ENCODE measurements at regions not wholly inside any gene's neighbourhood (a gene's known extent, or its start where the extent isn't known, plus 50 kb on each side); places are given as distances from the start of the nearest gene placed in this dataset.

DNA sequence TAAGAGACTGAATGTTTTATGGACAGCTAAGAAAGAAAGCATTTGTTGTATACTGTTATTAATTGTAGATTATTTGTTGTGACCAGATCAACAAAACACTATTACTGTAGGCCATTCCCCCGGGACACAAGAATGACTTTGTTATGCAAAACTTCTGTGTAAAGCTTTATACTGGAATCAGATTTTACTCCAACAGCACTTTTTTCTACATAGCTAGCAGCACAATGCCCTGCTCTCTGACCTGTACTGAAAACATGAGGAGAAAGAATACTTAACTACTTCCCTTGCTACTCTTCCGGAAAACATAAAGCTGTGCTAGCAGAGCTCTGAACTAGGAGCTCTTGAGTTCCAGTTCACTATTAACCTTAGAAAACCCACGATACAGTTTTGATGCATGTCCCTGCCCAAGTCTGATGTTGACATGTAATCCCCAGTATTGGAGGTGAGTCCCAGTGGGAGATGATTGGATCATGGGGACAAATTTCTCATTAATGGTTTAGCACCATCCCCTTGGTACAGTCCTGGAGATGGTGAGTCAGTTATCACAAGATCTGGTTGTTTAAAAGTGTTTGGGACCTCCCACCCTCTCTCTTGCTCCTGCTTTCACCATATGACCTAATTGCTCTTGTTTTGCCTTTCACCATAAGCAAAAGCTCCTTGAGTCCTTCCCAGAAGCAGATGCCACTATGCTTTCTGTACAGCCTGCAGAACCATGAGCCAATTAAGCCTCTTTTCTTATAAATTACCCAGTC is 601.1 kb upstream of the PIK3C3 start:
- no peak for DNase-seq (ENCODE audit: low read depth)

DNA sequence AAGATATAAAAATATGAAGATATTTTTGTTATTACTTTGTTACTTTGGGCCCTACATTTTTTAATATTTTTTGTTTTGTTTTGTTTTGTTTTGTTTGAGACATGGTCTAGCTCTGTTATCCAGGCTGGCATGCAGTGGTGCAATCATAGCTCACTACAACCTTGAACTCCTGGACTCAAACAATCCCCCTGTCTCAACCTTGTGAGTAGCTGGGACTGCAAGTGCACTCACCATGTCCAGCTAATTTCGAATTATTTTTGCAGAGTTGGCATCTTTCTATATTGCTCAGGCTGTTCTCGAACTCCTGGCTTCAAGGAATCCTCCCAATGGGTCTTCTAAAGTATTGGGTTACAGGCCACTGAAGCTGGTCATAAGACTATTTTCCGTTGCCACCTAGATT is 603.6 kb upstream of the PIK3C3 start:
- no peak for DNase-seq (ENCODE audit: low read depth)

DNA sequence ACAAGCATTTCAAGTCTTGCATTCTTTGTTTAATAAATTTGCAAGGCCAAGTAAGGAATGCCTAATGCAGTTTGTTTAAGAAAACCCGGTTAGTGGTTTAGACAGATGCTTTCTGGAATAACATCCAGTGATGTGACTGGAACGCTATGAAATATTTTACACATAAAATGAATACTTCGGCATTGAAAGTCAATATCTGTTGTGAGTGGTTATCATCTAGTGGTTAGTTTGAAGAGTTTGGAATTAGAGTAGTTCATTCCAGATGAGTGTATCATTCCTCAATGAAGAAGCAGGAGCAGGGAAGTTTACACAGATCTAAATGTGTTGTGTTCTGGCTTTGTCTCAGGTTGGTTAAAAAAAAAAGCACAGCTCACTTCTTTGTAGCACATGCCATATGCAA is 608.0 kb upstream of the PIK3C3 start:
- DNase-seq (ENCODE audit: low read depth) = no peak

DNA sequence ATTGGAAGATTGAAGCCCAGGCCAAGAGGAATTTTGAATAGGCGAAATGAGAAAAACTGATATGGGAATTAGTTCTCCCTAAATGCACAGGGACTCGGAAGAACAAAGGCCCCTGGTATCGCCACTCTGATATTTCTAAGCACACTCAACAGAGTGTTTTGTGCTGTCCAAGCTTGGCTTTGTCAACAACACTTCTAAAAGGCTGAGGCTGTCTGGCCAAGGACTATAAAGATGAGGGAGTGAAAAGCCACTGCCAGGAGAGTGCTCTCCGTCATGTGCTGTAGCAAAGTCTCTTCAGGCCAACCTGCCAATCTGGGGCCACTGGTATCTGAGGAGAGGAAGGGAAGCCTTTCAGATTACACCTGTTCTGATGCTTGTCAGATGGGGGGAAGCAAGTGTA is 611.2 kb upstream of the PIK3C3 start:
- no peak for DNase-seq (ENCODE audit: low read depth)

DNA sequence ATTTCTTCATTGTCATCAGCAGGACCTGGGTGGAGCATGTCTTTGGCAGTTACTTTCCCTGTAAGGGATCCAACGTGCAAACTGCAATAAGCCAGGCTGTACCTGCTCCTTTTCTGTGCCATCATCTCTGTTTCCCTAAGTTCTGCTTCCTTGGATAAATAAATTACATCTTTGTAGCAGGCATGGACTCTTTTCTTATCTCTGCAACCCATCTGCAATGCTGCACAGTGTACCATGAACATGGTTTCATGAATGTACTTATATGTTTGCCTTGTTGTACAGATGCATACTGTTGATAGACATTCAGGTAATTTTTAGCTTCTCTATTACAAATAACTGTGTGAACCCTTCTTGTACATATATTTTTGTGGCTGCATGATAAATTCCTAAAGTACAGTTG is 616.7 kb upstream of the PIK3C3 start:
- no peak for DNase-seq (ENCODE audit: low read depth)

DNA sequence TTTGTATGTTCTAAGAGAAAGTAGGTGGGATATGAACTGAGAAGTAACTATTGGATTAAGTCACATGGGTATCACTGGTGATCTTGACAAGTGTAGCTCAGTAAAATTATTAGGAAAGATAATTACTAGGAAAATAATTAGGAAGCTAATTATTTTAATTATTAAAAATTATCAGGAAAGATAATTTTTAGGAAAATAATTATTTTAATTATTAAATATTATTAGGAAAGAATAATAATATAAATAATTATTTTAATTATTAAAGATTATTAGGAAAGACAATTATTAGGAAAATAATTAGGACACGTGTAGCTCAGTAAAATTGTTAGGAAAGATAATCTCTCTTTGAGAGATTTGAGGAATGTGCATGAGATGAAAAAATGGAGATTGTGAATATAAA is 623.4 kb upstream of the PIK3C3 start:
- no peak for DNase-seq (ENCODE audit: low read depth)

DNA sequence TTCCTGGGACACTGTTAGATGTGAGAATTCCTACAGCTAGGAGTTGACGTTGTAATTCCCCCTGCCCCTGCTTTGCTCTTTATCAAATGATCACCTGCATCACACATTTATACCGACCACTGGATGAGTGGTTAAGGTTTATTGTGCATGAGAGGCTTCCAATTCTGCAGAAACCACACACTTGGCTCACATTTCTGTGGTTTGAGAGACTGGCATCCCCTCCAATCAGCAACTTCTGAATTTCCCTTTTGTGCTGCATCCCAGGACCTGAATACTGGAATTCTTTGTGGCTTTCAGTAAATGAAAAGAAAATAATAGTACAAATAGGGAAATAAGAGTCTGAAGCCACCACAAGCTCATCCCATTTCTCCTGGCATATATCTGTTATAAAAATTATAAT is 628.7 kb upstream of the PIK3C3 start:
- no peak for DNase-seq (ENCODE audit: low read depth)

DNA sequence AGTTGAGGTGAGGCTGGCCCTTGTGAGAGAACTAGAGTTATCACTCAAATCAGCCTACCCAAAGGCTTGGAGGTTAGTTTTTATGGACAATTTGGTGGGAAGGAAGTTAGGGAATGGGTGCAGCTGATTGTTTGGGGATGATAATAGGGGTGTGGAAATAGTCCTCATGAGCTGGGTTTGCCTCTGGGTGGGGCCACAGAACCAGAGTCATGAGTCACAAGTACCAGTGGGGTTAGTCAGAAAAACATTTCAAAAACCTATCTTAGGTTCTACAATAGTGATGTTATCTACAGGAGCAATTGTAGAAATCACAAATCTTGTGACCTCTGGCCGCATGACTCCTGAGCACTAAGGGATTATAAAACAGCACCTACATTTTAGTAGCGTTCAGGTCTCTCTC is 630.1 kb upstream of the PIK3C3 start:
- no peak for DNase-seq (ENCODE audit: low read depth)

DNA sequence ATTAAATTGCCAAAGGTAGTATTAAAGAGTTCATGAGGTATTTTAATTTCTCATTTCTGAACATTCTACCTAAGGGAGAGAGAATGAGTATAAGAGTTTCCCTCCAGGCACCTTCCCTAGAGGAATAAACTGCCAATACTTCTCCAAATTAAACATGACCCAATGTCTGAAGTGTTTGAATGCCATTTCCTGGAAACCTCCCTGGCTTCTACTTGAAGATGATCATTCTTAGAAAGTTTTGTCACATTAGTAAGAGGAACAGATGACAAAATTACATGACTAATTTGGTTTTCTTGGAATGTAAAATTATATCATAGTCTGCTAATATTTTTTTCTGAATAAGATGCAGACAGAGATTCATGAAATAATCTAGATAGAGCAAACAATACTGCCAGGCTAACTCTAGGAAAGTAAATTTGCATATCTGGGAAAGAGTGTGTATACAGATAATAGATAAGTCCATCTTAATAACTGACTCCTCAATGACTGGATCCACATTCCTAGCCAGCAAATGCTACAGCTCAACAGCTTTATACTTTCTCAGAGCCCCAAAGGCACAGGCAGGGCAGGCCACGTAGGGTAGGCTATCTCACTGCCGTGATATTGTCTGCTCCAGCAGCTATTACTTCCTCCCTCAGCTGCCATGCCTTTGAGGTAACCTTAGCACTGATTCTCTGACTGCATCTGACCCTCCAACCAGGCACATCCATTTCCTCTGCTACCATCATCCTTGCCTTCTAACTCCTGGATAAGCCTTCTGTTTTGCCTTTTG is 630.8 kb upstream of the PIK3C3 start:
- no peak for DNase-seq (ENCODE audit: low read depth)

DNA sequence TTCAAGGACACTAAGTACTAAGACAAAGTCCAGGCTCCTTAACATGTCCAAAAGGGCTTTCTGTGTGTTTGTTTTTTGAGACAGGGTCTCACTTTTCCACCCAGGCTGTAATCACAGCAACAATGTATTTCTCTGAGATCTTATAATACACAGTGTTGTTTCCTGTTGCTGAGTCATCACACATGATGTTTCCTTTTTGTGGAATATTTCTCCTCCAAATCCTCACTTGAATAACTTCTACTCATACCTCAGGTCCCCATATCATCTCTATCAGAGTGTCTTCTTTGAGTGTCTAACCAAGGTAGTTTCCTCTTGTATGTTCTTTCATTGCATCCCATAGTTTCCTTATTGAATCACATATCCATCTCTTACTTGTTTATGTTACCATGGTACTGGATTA is 632.0 kb upstream of the PIK3C3 start:
- DNase-seq (ENCODE audit: low read depth) = no peak

DNA sequence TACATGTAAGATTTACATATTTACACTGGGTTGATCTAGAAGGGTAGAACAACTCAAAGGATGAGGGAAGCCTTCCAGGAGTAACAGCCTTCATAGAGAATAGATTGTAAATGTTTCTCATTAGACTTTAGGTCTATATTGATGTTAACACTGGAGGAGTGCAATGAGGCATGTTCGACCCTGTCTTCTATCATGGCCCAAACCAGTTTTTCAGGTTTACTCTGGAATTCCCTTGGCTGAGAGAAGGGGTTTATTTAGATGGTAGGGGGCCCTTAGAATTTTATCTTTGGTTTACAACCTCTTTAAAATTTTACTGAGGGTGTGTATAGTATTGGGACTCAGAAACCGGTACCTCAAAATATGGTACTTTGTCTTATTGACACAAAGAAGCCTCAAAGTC is 634.9 kb upstream of the PIK3C3 start:
- no peak for DNase-seq (ENCODE audit: low read depth)

DNA sequence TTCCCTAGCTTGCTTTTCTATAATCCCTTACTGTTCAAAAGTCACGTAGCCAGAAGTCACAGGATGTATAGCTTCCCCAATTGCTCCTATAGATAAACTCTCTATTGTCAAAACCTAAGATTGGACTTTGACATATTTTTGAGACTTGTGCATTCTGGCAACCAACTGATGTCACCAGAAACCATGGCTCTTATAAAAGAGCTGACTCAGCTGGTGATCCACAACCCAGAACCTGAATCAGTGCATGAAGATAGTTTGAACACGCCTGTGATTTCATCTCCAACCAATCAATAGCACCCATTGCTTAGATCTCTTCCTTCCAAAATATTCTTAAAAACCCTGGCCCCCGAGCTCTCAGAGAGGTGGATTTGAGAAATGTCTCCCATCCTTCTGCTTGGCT is 639.9 kb upstream of the PIK3C3 start:
- DNase-seq (ENCODE audit: low read depth) = no peak

DNA sequence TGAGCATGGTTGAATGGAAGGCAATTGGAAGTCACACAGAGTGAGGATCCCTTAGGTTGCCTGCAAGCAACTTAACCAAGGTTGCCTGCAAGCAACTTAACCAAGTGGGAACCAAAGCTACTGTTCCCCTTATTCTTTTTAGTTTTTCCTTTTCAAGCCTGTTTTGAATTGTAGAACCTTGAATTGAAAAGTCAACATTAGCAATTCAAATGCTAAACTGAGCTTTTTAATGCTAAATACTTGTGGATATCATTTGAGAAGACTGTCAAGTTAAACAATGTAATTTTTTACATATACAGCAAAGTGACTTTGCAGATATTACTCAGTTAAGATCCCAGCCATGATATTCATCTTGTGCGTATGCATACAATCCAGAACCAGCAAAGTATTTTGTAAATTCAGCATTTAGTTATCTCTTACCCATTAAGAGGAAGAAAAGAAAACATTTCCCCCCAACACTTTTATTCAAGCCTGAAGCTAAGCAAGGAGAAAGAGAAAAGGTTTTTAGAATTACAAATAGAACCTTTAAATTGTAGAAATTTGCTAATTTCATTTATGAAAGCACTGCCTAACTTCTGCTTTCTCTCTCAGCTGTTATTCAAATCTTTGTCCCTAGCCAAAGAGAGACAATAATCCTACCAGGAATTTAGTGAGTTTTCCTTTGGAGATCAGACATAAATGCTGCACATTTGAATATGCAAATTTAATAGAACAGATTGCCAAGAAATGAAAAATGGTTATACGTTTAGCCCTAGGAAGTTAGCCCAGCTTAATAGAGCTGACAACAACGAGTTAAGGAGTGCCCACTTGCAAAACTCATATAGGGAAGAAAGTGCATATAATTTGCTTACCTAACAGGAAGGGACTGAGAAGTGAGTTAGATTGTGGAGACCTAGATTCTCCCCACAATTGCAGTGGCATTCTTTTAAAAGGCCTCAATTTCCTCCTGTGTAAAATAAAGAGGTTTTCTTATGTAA is 643.2 kb upstream of the PIK3C3 start:
- no peak for DNase-seq (ENCODE audit: low read depth)

DNA sequence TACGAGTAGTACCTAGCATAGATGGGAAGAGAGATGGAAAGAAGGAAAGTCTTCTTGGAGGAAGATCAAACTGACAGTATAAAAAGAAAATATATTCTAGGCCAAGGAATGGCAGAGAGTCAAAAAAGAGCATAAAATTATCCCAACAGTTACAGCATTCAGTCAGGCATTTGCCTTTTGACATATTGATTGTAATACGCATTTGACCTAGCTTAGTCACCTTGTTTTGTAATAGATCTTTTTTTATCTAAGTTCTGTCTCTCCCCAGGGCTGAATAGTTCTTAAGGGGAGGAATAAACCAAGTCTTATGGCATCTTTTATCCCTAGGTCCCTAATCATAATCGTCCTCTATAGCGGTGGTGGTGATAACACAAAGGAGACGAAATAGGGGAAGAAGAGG is 657.3 kb upstream of the PIK3C3 start:
- DNase-seq (ENCODE audit: low read depth) = no peak

DNA sequence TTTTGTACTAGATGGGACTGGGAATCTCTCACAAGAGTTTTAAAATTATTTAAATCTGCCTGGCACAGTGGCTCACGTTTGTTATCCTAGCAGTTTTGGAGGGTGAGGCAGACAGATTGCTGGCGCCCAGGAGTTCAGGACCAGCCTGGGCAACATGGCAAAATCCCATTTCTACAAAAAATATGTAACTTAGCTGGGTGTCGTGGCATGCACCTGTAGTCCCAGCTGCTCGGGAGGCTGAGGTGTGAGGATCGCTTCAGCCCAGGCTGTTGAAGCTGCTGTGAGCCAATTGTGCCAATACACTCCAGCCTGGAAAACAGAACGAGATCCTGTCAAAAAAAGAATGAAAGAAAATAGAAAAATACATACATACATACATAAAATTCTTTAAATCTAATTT is 685.7 kb upstream of the PIK3C3 start:
- no peak for DNase-seq (ENCODE audit: low read depth)

DNA sequence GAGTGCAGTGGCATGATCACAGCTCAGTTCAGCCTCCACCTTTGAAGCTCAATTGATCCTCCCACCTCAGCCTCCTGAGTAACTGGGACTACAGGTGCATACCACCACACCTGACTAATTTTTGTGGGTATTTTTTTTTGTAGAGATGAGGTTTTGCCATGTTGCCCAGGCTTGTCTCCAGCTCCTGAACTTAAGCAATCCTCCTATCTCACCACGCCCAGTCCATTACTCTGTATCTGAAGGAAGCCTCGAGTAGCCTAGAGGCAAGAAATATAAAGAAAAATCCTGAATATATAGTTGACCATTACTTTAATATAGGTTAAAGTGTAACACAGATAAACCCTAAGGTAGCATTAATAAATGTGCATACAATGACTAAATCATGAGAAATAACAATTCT is 686.8 kb upstream of the PIK3C3 start:
- DNase-seq (ENCODE audit: low read depth) = no peak

DNA sequence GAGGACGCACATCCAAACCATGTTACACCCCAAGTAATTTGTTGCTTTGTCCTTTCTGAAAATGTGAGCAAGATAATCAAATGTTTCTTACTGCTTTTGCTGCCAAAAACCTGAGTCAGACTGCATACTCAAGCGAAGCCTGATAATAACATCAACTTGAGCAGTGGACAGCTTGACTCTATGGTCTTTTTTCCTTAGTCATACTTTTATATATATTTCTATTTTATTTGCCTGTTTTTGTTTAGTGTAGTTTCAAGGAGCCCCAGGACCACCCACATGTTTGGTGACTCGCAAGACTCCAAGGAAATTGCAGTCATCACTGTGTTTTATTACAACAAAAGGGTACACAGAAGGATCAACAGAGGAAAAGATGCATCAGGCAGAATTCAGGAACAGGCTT is 688.4 kb upstream of the PIK3C3 start:
- DNase-seq (ENCODE audit: low read depth) = no peak

DNA sequence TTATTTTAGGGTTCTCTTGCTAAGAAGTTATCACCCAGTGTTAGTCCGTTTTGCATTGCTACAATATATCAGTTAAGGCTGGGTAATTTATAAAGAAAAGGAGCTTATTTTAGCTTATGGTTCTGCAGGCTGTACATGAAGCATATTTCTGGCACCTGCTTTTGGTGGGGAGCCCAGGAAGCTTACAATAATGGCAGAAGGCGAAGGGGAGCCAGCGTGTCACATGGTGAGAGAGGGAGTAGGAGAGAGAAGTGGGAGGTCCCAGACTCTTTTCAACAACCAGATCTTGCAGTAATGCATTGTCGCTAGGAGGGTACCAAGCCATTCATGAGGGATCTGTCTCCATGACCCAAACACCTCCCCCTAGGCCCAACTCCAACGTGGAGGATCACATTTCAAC is 688.8 kb upstream of the PIK3C3 start:
- DNase-seq (ENCODE audit: low read depth) = no peak

DNA sequence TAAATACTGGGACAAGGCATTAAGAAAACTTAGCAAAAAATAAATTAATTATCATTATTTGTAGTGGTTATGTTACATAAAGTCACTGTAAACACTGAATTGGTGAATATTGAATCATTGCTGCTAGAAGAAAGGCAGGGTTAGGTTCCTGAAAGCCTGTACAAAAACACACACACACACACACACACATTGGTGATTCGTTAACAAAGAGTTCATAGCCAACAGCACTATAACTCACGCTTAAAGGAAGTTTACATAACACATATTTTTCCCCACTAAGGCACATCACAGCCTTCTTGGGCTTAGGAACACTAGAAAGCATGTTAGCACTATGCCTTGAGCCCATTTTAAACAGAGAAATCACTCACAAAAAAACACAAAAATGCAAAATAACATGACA is 690.0 kb upstream of the PIK3C3 start:
- no peak for DNase-seq (ENCODE audit: low read depth)

DNA sequence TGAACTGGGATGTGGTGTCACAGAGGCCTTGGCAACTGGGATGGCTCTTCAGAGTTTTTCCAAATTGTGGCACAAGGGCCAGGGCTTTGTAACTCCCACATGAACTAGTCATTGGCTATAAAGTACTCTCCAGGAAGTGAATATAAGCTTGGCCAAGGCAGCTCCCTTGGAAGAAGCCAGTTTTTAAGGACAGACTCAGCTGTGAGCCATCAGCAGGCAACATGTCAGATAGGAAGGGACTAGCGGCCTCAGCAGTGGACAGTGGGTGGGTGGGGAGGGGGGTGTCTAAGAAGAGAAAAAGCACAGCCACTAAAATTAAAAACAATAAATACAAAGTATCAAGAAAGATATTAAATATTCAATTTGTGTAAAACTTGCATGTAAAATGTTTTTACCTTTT is 691.1 kb upstream of the PIK3C3 start:
- DNase-seq (ENCODE audit: low read depth) = no peak

DNA sequence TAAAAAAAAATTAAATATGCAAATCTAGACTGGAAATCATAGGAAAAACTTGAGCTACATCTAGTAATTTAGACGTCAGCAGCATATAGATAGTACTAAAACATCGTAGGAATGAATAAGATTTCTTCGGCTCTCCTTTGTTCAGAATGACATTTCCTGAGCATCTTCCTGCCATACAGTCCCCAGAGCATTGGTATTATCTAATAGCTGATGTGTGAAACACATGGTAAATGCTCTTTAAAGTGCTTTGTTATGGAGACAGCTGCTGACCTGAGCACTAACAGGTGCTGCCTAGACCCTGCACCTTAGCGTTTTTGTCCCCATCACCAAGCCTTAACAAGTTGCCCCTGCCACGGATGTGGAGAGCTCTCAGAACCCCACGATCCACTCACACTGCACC is 692.3 kb upstream of the PIK3C3 start:
- no peak for DNase-seq (ENCODE audit: low read depth)

DNA sequence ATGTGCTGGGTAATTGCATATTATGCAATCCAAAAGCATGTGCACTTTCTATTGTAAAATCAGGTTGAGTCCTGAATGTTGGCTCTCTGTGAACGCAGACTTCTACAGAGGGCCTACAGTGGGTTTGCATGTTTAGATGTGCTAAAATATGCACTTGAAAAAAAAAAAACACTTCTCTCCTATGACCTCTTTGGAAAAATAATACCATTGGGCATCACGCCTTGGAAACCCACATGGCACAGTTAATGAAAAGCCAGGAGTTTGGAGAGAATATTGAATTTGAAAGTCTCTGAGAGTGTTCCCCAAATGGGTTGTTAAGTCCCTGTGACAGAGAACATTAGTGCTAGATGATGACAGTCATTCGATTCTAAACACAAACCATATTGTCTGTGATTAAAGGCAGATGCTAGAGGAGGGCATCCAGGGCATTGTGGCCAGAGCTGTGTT is 710.4 kb upstream of the PIK3C3 start:
- no peak for DNase-seq (ENCODE audit: low read depth)

DNA sequence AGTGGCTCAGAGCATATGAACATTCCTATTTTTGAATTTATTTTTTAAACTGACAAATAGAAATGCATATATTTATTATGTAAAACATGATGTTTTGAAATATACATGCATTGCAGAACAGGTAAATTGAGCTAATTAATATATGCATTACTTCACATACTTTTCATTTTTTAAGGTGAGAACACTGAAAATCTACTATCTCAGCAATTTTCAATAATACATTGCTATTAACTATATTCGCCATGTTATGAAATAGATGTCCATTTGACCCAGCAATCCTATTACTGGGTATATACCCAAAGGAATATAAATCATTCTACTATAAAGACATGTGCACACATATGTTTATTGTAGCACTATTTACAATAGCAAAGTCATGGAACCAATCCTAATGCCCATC is 717.7 kb upstream of the PIK3C3 start:
- no peak for DNase-seq (ENCODE audit: low read depth)

Measured in stimulated activated CD4-positive, alpha-beta T cell treated with anti-CD3 and anti-CD28 coated beads, Interleukin-2, amount 100 ng/mL, for 4 hours (primary cell).